ENCODE measurements at regions not wholly inside any gene's neighbourhood (a gene's known extent, or its start where the extent isn't known, plus 50 kb on each side); places are given as distances from the start of the nearest gene placed in this dataset.

- TF ChIP-seq CTCF (IDR thresholded peaks at IDR 0.05; ENCODE audit: low read length) (no peak), EZH2phosphoT487 (IDR thresholded peaks at IDR 0.05; ENCODE audit: low read length) (no peak), EZH2 (optimal IDR thresholded peaks at IDR 0.05; ENCODE audit: low read depth, low read length) (no peak)
- DNase-seq: no peak
- Histone ChIP-seq H2AFZ (ENCODE audit: low read length) (no peak overlapping the region), H3F3A (ENCODE audit: insufficient read depth, low read length) (no peaks in the 10 kb centered on the region), H3K79me2 (ENCODE audit: low read length) (no peaks in the 10 kb centered on the region), H3K9ac (ENCODE audit: low read length) (no peak overlapping the region), H3K9me3 (replicated peaks; ENCODE audit: insufficient read depth, low read length) (no peaks in the 10 kb centered on the region), H3K36me3 (replicated peaks; ENCODE audit: insufficient read depth, low read length) (no peaks in the 10 kb centered on the region), H3K4me2 (ENCODE audit: low read depth, low read length) (no peak overlapping the region), H4K20me1 (ENCODE audit: insufficient read depth, low read length) (no peaks in the 10 kb centered on the region), H3K4me3 (ENCODE audit: low read length) (no peak overlapping the region), H3K4me1 (ENCODE audit: low read length) (no peaks in the 10 kb centered on the region), H3K27me3 (replicated peaks; ENCODE audit: insufficient read depth, low read length) (no peaks in the 10 kb centered on the region), H3K27ac (ENCODE audit: low read length) (no peak overlapping the region), H3K9me2 (replicated peaks; ENCODE audit: insufficient read depth, low read length) (no peaks in the 10 kb centered on the region)
These were observed 82.6 kb upstream of the SV2C start for GRCh38 chr5:76000582-76000981.

GRCh38 chr5:75993643-75994520 is 89.3 kb upstream of the SV2C start:
- Histone ChIP-seq H3K4me2 (ENCODE audit: low read depth, low read length) (no peak overlapping the region), H3K36me3 (replicated peaks; ENCODE audit: insufficient read depth, low read length) (no peaks in the 10 kb centered on the region), H3K27ac (ENCODE audit: low read length) (no peak overlapping the region), H3K27me3 (replicated peaks; ENCODE audit: insufficient read depth, low read length) (no peaks in the 10 kb centered on the region), H3K79me2 (ENCODE audit: low read length) (no peaks in the 10 kb centered on the region), H3K4me1 (ENCODE audit: low read length) (no peaks in the 10 kb centered on the region), H3K9me2 (replicated peaks; ENCODE audit: insufficient read depth, low read length) (no peaks in the 10 kb centered on the region), H3K4me3 (ENCODE audit: low read length) (no peak overlapping the region), H2AFZ (ENCODE audit: low read length) (no peak overlapping the region), H3F3A (ENCODE audit: insufficient read depth, low read length) (no peaks in the 10 kb centered on the region), H3K9ac (ENCODE audit: low read length) (no peak overlapping the region), H4K20me1 (ENCODE audit: insufficient read depth, low read length) (no peaks in the 10 kb centered on the region), H3K9me3 (replicated peaks; ENCODE audit: insufficient read depth, low read length) (no peaks in the 10 kb centered on the region)
- no peak for DNase-seq
- TF ChIP-seq CTCF (IDR thresholded peaks at IDR 0.05; ENCODE audit: low read length) (no peak), EZH2phosphoT487 (IDR thresholded peaks at IDR 0.05; ENCODE audit: low read length) (no peak), EZH2 (optimal IDR thresholded peaks at IDR 0.05; ENCODE audit: low read depth, low read length) (no peak)

- no peak overlapping the region for H3K9ac ChIP-seq (ENCODE audit: low read length)
- H2AFZ ChIP-seq (ENCODE audit: low read length): no peak overlapping the region
- H4K20me1 ChIP-seq (ENCODE audit: insufficient read depth, low read length): no peaks in the 10 kb centered on the region
- H3K27ac ChIP-seq (ENCODE audit: low read length): no peak overlapping the region
- TF ChIP-seq CTCF (IDR thresholded peaks at IDR 0.05; ENCODE audit: low read length) (no peak), EZH2 (optimal IDR thresholded peaks at IDR 0.05; ENCODE audit: low read depth, low read length) (no peak), EZH2phosphoT487 (IDR thresholded peaks at IDR 0.05; ENCODE audit: low read length) (no peak)
- H3K4me1 ChIP-seq (ENCODE audit: low read length): no peaks in the 10 kb centered on the region
- no peaks in the 10 kb centered on the region for H3K9me2 ChIP-seq (replicated peaks; ENCODE audit: insufficient read depth, low read length)
- no peak overlapping the region for H3K4me2 ChIP-seq (ENCODE audit: low read depth, low read length)
- DNase-seq: no peak
- H3K4me3 ChIP-seq (ENCODE audit: low read length): no peak overlapping the region
- H3K36me3 ChIP-seq (replicated peaks; ENCODE audit: insufficient read depth, low read length): no peaks in the 10 kb centered on the region
- H3K9me3 ChIP-seq (replicated peaks; ENCODE audit: insufficient read depth, low read length): no peaks in the 10 kb centered on the region
- H3K27me3 ChIP-seq (replicated peaks; ENCODE audit: insufficient read depth, low read length): no peaks in the 10 kb centered on the region
- no peaks in the 10 kb centered on the region for H3F3A ChIP-seq (ENCODE audit: insufficient read depth, low read length)
- no peaks in the 10 kb centered on the region for H3K79me2 ChIP-seq (ENCODE audit: low read length)
These were observed 90.0 kb upstream of the SV2C start for GRCh38 chr5:75993183-75993582.
